HCT116 (cell line): ENCODE measurements at regions not wholly inside any gene's neighbourhood (a gene's known extent, or its start where the extent isn't known, plus 50 kb on each side); places are given as distances from the start of the nearest gene placed in this dataset.

Experiments used
- ATF3 ChIP-seq: IDR thresholded peaks from 2 replicates; pipeline ENCODE4 v1.6.1; 2012
- CTCF ChIP-seq, 3 experiments: fragments of 200-600 bp in 1 of 3; sonication (generic) in 1 of 3; IDR thresholded peaks in 2 of 3; conservative IDR thresholded peaks in 1 of 3; 2 replicates each; pipeline ENCODE4 v1.5.1; 2012 to 2017; ENCODE audit warnings: low read depth in 2 of 3, low read length in 2 of 3, antibody characterized with exemption in 1 of 3, borderline replicate concordance in 1 of 3, control low read depth in 1 of 3, mild to moderate bottlenecking in 1 of 3, mixed read lengths in 1 of 3, mixed run types in 1 of 3, moderate library complexity in 1 of 3; ENCODE audit not compliant: insufficient read depth in 1 of 3

GRCh38 chr10:61330669-61331068 lies 122.5 kb downstream of the TMEM26 start:
- TF ChIP-seq ATF3: no peak
- TF ChIP-seq CTCF (IDR thresholded peaks at IDR 0.05 in 2 of 3, conservative IDR thresholded peaks at IDR 0.05 in 1 of 3; ENCODE audit: borderline replicate concordance in 1 of 3, insufficient read depth in 1 of 3, low read depth in 2 of 3, low read length in 2 of 3): no peak
